NT2/D1 (cell line): ENCODE measurements at regions not wholly inside any gene's neighbourhood (a gene's known extent, or its start where the extent isn't known, plus 50 kb on each side); places are given as distances from the start of the nearest gene placed in this dataset.
"Not testable (repeated sequence)": the region's sequence is repeated elsewhere in the genome, so short reads cannot be mapped to it uniquely, and the experiment has no call there.

Source experiments
- YY1 ChIP-seq: IDR thresholded peaks from 2 replicates; pipeline ENCODE4 v1.6.1; 2011; ENCODE audit not compliant: insufficient read length, insufficient read depth
- ZNF274 ChIP-seq: IDR thresholded peaks from 2 replicates; pipeline ENCODE4 v1.6.1; 2011; ENCODE audit warnings: mild to moderate bottlenecking, low read depth, low read length

DNA sequence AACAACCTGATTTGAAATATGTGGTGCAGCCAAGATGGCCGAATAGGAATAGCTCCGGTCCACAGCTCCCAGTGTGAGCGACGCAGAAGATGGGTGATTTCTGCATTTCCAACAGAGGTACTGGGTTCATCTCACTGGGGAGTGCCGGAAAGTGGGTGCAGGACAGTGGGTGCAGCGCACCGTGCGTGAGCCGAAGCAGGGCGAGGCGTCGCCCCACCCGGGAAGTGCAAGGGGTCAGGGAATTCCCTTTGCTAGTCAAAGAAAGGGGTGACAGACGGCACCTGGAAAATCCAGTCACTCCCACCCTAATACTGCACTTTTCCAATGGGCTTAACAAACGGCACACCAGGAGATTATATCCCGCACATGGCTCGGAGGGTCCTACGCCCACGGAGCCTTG is 365.9 kb upstream of the PDZRN3 start:
- not testable (repeated sequence) for TF ChIP-seq ZNF274, YY1
